Mammary epithelial cell (primary cell): ENCODE measurements at regions not wholly inside any gene's neighbourhood (a gene's known extent, or its start where the extent isn't known, plus 50 kb on each side); places are given as distances from the start of the nearest gene placed in this dataset.

Experiments
- CTCF ChIP-seq, 2 donors: IDR thresholded peaks in 1 of 2; conservative IDR thresholded peaks in 1 of 2; 2 replicates each; pipeline ENCODE4 v1.5.1; 2011 to 2012; ENCODE audit warnings: inconsistent platforms in 2 of 2, low read length in 2 of 2, mild to moderate bottlenecking in 2 of 2, control low read depth in 1 of 2, low read depth in 1 of 2; ENCODE audit not compliant: insufficient read depth in 1 of 2; ENCODE audit errors: extremely low read depth in 1 of 2
- EZH2 ChIP-seq: IDR thresholded peaks from 2 replicates; pipeline ENCODE4 v1.6.1; 2012; ENCODE audit warnings: low read length, inconsistent platforms, borderline replicate concordance

GRCh38 chr12:92601680-92602079 lies 101.1 kb upstream of the PLEKHG7 start:
- TF ChIP-seq CTCF (conservative IDR thresholded peaks at IDR 0.05 in 1 of 2, IDR thresholded peaks at IDR 0.05 in 1 of 2; ENCODE audit: extremely low read depth in 1 of 2, insufficient read depth in 1 of 2, low read depth in 1 of 2, low read length in 2 of 2), result no peak
- no peak for TF ChIP-seq EZH2
